MCF 10A (cell line): ENCODE measurements at regions not wholly inside any gene's neighbourhood (a gene's known extent, or its start where the extent isn't known, plus 50 kb on each side); places are given as distances from the start of the nearest gene placed in this dataset.

Experiments used
- BruUV-seq: library from RNA; stranded (reverse); fragments of 400-500 nt; replicated peaks from 2 replicates; lab custom pipeline; 2021; lab: Mats Ljungman, UMichigan
- CTCF ChIA-PET: fragments of 300-600 bp; sonication (Branson Sonifier 250); formaldehyde crosslinking; extraction: SDS; loops from one replicate; lab custom pipeline; 2021; ENCODE audit warnings: antibody characterized with exemption, inconsistent platforms; lab: Yijun Ruan, JAX
- POLR2A ChIA-PET: fragments of 300-600, 350-650 bp; sonication (Branson Sonifier 250); formaldehyde crosslinking; extraction: SDS; loops from one replicate; lab custom pipeline; 2020; ENCODE audit warnings: antibody characterized with exemption, inconsistent platforms; lab: Yijun Ruan, JAX
- DNase-seq: peaks from one replicate; pipeline ENCODE4 v3.0.0-alpha.2; 2018; ENCODE audit not compliant: unreplicated experiment
- H3K27ac Mint-ChIP-seq: one replicate; pipeline ENCODE4 v1.8.0; 2022; ENCODE audit warnings: mild to moderate bottlenecking, low read depth, mixed read lengths; ENCODE audit not compliant: unreplicated experiment
- H3K27me3 Mint-ChIP-seq: one replicate; pipeline ENCODE4 v1.8.0; 2022; ENCODE audit warnings: mixed read lengths; ENCODE audit not compliant: insufficient read depth, unreplicated experiment
- H3K36me3 Mint-ChIP-seq: one replicate; pipeline ENCODE4 v1.8.0; 2022; ENCODE audit warnings: mild to moderate bottlenecking, moderate library complexity, mixed read lengths; ENCODE audit not compliant: insufficient read depth, unreplicated experiment
- H3K4me1 Mint-ChIP-seq: one replicate; pipeline ENCODE4 v1.8.0; 2022; ENCODE audit warnings: mixed read lengths; ENCODE audit not compliant: insufficient read depth, unreplicated experiment
- H3K4me3 Mint-ChIP-seq: one replicate; pipeline ENCODE4 v1.8.0; 2022; ENCODE audit warnings: mild to moderate bottlenecking, moderate library complexity, mixed read lengths; ENCODE audit not compliant: unreplicated experiment
- H3K9me3 Mint-ChIP-seq: one replicate; pipeline ENCODE4 v1.8.0; 2022; ENCODE audit warnings: mixed read lengths; ENCODE audit not compliant: unreplicated experiment
- intact Hi-C: fragments of 100-400 bp; cut with micrococcal nuclease; formaldehyde crosslinking; loops from 2 replicates; pipeline ENCODE4 v1.14.1; 2022
- TF ChIP-seq, protein P1 (sequence below): fragments of 200-600 bp; IDR thresholded peaks from one replicate; pipeline ENCODE4 v1.8.0; 2022; ENCODE audit warnings: antibody characterized with exemption, mild to moderate bottlenecking; ENCODE audit not compliant: unreplicated experiment

- no peaks in the 10 kb centered on the region for H3K27me3 Mint-ChIP-seq
- intact Hi-C loops: no loop called here
- H3K4me1 Mint-ChIP-seq: no peaks in the 10 kb centered on the region
- BruUV-seq: no TSS peak
- DNase-seq: no peak
- H3K36me3 Mint-ChIP-seq: no peaks in the 10 kb centered on the region
- TF ChIP-seq, protein P1, sequence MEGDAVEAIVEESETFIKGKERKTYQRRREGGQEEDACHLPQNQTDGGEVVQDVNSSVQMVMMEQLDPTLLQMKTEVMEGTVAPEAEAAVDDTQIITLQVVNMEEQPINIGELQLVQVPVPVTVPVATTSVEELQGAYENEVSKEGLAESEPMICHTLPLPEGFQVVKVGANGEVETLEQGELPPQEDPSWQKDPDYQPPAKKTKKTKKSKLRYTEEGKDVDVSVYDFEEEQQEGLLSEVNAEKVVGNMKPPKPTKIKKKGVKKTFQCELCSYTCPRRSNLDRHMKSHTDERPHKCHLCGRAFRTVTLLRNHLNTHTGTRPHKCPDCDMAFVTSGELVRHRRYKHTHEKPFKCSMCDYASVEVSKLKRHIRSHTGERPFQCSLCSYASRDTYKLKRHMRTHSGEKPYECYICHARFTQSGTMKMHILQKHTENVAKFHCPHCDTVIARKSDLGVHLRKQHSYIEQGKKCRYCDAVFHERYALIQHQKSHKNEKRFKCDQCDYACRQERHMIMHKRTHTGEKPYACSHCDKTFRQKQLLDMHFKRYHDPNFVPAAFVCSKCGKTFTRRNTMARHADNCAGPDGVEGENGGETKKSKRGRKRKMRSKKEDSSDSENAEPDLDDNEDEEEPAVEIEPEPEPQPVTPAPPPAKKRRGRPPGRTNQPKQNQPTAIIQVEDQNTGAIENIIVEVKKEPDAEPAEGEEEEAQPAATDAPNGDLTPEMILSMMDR: no peak
- CTCF ChIA-PET: no interaction called here
- POLR2A ChIA-PET: interaction anchor here (0.6 to 1.4 kb wide), 2 partner anchors 8 to 253 kb away, joined by 3 to 5 read pairs; no protein-coding TSS in a partner anchor
- H3K9me3 Mint-ChIP-seq: no peaks in the 10 kb centered on the region
- H3K4me3 Mint-ChIP-seq: no peak overlapping the region
- H3K27ac Mint-ChIP-seq: no peak overlapping the region
Observed at GRCh38 chr15:47283246-47283645, 434.1 kb upstream of the SEMA6D start.

- no peaks in the 10 kb centered on the region for H3K9me3 Mint-ChIP-seq
- no peaks in the 10 kb centered on the region for H3K27me3 Mint-ChIP-seq
- CTCF ChIA-PET: interaction anchor here (1.6 kb wide), 1 partner anchor 93 kb away, joined by 4 read pairs; no protein-coding TSS in a partner anchor
- peaks cover 7% of the 10 kb centered on the region for H3K4me1 Mint-ChIP-seq
- H3K4me3 Mint-ChIP-seq: no peak overlapping the region
- BruUV-seq: no TSS peak
- POLR2A ChIA-PET: no interaction called here
- TF ChIP-seq, protein P1: no peak
- no peak overlapping the region for H3K27ac Mint-ChIP-seq
- intact Hi-C loops: no loop called here
- no peak for DNase-seq
- H3K36me3 Mint-ChIP-seq: peaks cover 7% of the 10 kb centered on the region
Observed at GRCh38 chr15:47288794-47289193, 428.5 kb upstream of the SEMA6D start.

DNA sequence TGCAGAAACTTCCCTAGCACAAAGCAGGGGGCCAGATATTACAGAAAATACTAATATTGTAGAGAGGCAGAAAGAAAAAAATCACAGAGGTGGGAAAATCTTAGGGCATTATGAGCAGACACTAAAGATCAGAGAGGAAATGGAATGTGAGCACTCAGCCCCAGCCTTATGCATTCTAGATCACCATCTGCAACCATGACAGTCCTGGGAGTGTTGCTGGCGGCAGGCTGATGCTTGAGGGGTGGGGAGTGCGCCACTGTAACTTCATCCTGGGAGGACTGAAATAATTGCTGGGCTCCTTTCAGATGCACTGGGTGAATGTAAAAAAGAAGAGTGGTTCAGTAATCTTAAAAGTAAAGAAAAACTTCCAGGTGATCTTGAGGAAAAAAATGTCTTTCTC lies 427.6 kb upstream of the SEMA6D start:
- peaks cover 12% of the 10 kb centered on the region for H3K4me1 Mint-ChIP-seq
- H3K4me3 Mint-ChIP-seq: no peak overlapping the region
- POLR2A ChIA-PET: no interaction called here
- no peak for DNase-seq
- H3K27ac Mint-ChIP-seq: no peak overlapping the region
- H3K27me3 Mint-ChIP-seq: no peaks in the 10 kb centered on the region
- intact Hi-C loops: loop anchor here (10.0 kb wide), 1 partner anchor 145 kb away; no protein-coding TSS in a partner anchor
- peaks cover 7% of the 10 kb centered on the region for H3K36me3 Mint-ChIP-seq
- CTCF ChIA-PET: interaction anchor here (1.6 kb wide), 1 partner anchor 94 kb away, joined by 4 read pairs; no protein-coding TSS in a partner anchor
- no peaks in the 10 kb centered on the region for H3K9me3 Mint-ChIP-seq
- no TSS peak for BruUV-seq
- TF ChIP-seq, protein P1: no peak

DNA sequence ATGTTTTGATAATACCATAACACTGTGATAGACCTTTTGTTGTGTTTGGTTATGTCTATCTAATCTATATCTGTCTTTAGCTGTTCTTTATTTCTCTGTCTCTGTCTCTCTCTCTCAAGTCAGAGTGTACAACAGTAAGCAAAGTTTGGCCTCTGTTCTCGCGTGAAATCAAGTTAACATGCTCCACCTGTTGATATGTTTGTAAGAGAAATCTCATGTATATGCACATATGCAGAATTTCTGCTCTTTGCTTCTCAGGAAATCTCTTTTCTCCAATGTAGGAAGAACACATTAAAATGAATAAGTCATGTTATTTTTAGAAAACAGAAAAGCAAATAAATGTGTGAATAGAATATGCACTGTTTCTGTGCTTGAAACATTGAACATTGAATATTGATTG lies 425.5 kb upstream of the SEMA6D start:
- Mint-ChIP-seq H3K4me3 (no peak overlapping the region), H3K27me3 (no peaks in the 10 kb centered on the region), H3K36me3 (peaks cover 7% of the 10 kb centered on the region), H3K9me3 (no peaks in the 10 kb centered on the region), H3K4me1 (peaks cover 27% of the 10 kb centered on the region), H3K27ac (no peak overlapping the region)
- no TSS peak for BruUV-seq
- CTCF ChIA-PET: no interaction called here
- DNase-seq: no peak
- TF ChIP-seq, protein P1: no peak
- intact Hi-C loops: loop anchor here (10.0 kb wide), 1 partner anchor 143 kb away; no protein-coding TSS in a partner anchor
- POLR2A ChIA-PET: no interaction called here
